Kidney epithelial cell (primary cell): ENCODE measurements at regions not wholly inside any gene's neighbourhood (a gene's known extent, or its start where the extent isn't known, plus 50 kb on each side); places are given as distances from the start of the nearest gene placed in this dataset.

Experiments
- DNase-seq: peaks from one replicate; pipeline ENCODE4 v3.0.0-alpha.2; 2010; ENCODE audit warnings: low read depth
- H3K27me3 ChIP-seq: 2 replicates; pipeline ENCODE4 v1.6.0; 2011; ENCODE audit warnings: low read length; ENCODE audit not compliant: control insufficient read depth, insufficient read depth
- H3K36me3 ChIP-seq: 2 replicates; pipeline ENCODE4 v1.5.1; 2011; ENCODE audit warnings: low read length; ENCODE audit not compliant: control insufficient read depth, insufficient read depth
- H3K4me3 ChIP-seq: 2 replicates; pipeline ENCODE4 v1.5.1; 2011; ENCODE audit warnings: low read depth, mild to moderate bottlenecking, control low read depth, low read length
- TF ChIP-seq, protein P1 (sequence below): IDR thresholded peaks from 2 replicates; pipeline ENCODE4 v1.5.1; 2011; ENCODE audit warnings: mild to moderate bottlenecking, moderate library complexity, low read length, control low read depth, inconsistent platforms; ENCODE audit not compliant: insufficient read depth, poor library complexity, severe bottlenecking

DNA sequence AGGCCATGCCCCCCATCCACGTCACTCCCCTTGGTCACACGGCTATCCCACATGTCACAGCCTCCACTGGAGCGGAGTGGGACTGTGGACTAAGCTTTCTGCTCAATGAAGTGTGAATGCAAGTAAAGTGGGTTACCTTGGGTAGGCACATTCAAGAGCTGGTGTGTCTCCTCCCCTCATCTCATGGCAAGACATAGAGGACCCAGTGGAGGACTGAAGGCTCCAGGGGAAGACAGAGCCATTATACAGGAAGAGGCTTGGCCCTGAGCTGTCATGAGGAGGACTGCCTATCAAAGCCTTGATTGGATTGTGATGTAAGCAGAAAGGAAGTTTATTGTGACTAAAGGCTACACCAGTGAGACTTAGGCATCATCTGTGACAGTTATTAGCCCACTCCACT lies 129.2 kb upstream of the CCL2 start:
- no peaks in the 10 kb centered on the region for H3K36me3 ChIP-seq
- H3K27me3 ChIP-seq: no peaks in the 10 kb centered on the region
- no peak for DNase-seq
- TF ChIP-seq, protein P1, sequence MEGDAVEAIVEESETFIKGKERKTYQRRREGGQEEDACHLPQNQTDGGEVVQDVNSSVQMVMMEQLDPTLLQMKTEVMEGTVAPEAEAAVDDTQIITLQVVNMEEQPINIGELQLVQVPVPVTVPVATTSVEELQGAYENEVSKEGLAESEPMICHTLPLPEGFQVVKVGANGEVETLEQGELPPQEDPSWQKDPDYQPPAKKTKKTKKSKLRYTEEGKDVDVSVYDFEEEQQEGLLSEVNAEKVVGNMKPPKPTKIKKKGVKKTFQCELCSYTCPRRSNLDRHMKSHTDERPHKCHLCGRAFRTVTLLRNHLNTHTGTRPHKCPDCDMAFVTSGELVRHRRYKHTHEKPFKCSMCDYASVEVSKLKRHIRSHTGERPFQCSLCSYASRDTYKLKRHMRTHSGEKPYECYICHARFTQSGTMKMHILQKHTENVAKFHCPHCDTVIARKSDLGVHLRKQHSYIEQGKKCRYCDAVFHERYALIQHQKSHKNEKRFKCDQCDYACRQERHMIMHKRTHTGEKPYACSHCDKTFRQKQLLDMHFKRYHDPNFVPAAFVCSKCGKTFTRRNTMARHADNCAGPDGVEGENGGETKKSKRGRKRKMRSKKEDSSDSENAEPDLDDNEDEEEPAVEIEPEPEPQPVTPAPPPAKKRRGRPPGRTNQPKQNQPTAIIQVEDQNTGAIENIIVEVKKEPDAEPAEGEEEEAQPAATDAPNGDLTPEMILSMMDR: no peak
- no peak overlapping the region for H3K4me3 ChIP-seq

DNA sequence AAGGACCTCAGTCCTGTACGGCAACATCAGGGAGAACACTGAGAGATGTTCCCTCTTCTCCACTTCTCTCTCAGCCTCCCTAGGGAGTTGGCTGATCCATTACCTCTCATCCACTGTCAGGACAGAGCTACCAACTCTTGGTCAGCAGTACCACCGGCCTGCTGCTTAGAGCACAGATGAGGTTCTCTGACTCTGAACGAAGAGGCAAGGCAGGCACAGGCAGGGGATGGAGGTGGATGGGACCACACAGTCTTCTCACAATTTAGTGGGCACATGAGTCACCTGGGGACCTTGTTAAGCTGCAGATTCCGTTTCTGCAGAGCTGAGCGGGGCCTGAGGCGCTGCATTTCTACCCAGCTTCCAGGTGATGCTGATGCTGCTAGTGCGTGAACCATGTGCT lies 128.6 kb upstream of the CCL2 start:
- no peak for DNase-seq
- TF ChIP-seq, protein P1: no peak
- Histone ChIP-seq H3K4me3 (no peak overlapping the region), H3K27me3 (no peaks in the 10 kb centered on the region), H3K36me3 (no peaks in the 10 kb centered on the region)

DNA sequence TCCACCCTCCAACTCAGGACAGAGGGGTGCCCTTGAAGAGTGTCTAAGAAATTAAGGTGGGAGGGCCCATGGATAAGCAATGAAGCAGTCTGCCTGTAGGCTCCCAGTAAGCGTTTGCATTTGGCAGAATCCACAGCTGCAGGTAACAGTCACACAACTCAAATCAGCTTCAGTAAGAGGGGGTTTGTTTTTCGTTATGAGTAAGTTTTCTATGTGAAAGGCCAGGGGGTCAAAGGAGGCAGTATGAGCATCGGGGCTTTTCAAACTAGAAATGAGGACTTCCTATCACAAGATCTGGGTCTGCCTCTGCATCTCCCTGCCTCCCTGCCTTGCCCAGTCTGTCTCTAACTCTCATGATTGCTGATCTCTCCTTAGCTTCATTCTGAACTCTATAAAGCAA lies 128.1 kb upstream of the CCL2 start:
- DNase-seq: no peak
- Histone ChIP-seq H3K4me3 (no peak overlapping the region), H3K27me3 (no peaks in the 10 kb centered on the region), H3K36me3 (no peaks in the 10 kb centered on the region)
- TF ChIP-seq, protein P1: no peak

- TF ChIP-seq, protein P1: no peak
- Histone ChIP-seq H3K27me3 (no peaks in the 10 kb centered on the region), H3K4me3 (no peak overlapping the region), H3K36me3 (no peaks in the 10 kb centered on the region)
- no peak for DNase-seq
These were observed 124.5 kb upstream of the CCL2 start for GRCh38 chr17:34130544-34130943.

- TF ChIP-seq, protein P1: no peak
- Histone ChIP-seq H3K36me3 (no peaks in the 10 kb centered on the region), H3K4me3 (no peak overlapping the region), H3K27me3 (no peaks in the 10 kb centered on the region)
- no peak for DNase-seq
These were observed 123.7 kb upstream of the CCL2 start for GRCh38 chr17:34131386-34131785.

- H3K4me3 ChIP-seq: no peak overlapping the region
- H3K27me3 ChIP-seq: no peaks in the 10 kb centered on the region
- no peak for DNase-seq
- TF ChIP-seq, protein P1: no peak
- no peaks in the 10 kb centered on the region for H3K36me3 ChIP-seq
These were observed 121.7 kb upstream of the CCL2 start for GRCh38 chr17:34133350-34133749.
